ENCODE measurements at regions not wholly inside any gene's neighbourhood (a gene's known extent, or its start where the extent isn't known, plus 50 kb on each side); places are given as distances from the start of the nearest gene placed in this dataset.

- no peaks in the 10 kb centered on the region for H3K79me2 ChIP-seq (ENCODE audit: insufficient read depth)
- no peaks in the 10 kb centered on the region for H3K4me1 ChIP-seq (ENCODE audit: control insufficient read depth in 1 of 2, insufficient read depth in 2 of 2, low read depth in 1 of 2, low read length in 1 of 2)
- TF ChIP-seq TAF1 (IDR thresholded peaks at IDR 0.05; ENCODE audit: borderline replicate concordance, low read depth, low read length) (no peak), NFIC (IDR thresholded peaks at IDR 0.05; ENCODE audit: borderline replicate concordance) (no peak)
- H3K27me3 ChIP-seq (ENCODE audit: insufficient read depth): peaks cover 13% of the 10 kb centered on the region
- H3K4me3 ChIP-seq (ENCODE audit: low read depth in 2 of 2, low read length in 1 of 2): no peak overlapping the region
- no peak overlapping the region for H3K27ac ChIP-seq (ENCODE audit: low read depth in 2 of 2, low read length in 1 of 2)
- no peak overlapping the region for H3K9ac ChIP-seq
- CTCF ChIA-PET: interaction anchor here (1.2 to 1.6 kb wide), 2 partner anchors 10 to 130 kb away, joined by 3 to 9 read pairs; no protein-coding TSS in a partner anchor
- H3K9me3 ChIP-seq: no peaks in the 10 kb centered on the region
- no peak overlapping the region for H3K4me2 ChIP-seq
- no peak for DNase-seq
- no peaks in the 10 kb centered on the region for H3K9me2 ChIP-seq
- H2AFZ ChIP-seq (ENCODE audit: low read depth): no peak overlapping the region
- H3F3A ChIP-seq (replicated peaks; ENCODE audit: insufficient read depth): no peaks in the 10 kb centered on the region
- POLR2A ChIA-PET: no interaction called here
- H3K36me3 ChIP-seq (replicated peaks in 1 of 2; ENCODE audit: control insufficient read depth in 1 of 2, insufficient read depth in 2 of 2, low read length in 1 of 2): no peaks in the 10 kb centered on the region
- no peaks in the 10 kb centered on the region for H4K20me1 ChIP-seq (ENCODE audit: insufficient read depth)
Measured at GRCh38 chr1:157360023-157360390, 192.3 kb downstream of the FCRL5 start.

GRCh38 chr1:157359314-157360022, 192.8 kb downstream of the FCRL5 start:
- ChIA-PET CTCF (interaction anchor here (1.2 to 1.6 kb wide), 2 partner anchors 11 to 131 kb away, joined by 3 to 9 read pairs; no protein-coding TSS in a partner anchor), POLR2A (no interaction called here)
- no peaks in the 10 kb centered on the region for H3K4me1 ChIP-seq (ENCODE audit: control insufficient read depth in 1 of 2, insufficient read depth in 2 of 2, low read depth in 1 of 2, low read length in 1 of 2)
- no peak overlapping the region for H3K4me2 ChIP-seq
- peaks cover 13% of the 10 kb centered on the region for H3K27me3 ChIP-seq (ENCODE audit: insufficient read depth)
- no peak overlapping the region for H3K9ac ChIP-seq
- no peak for DNase-seq
- H3K9me3 ChIP-seq: no peaks in the 10 kb centered on the region
- no peak overlapping the region for H2AFZ ChIP-seq (ENCODE audit: low read depth)
- H3K36me3 ChIP-seq (replicated peaks in 1 of 2; ENCODE audit: control insufficient read depth in 1 of 2, insufficient read depth in 2 of 2, low read length in 1 of 2): no peaks in the 10 kb centered on the region
- H3K4me3 ChIP-seq (ENCODE audit: low read depth in 2 of 2, low read length in 1 of 2): no peak overlapping the region
- 9% methylated on average over 4 of the region's 4 CpGs for WGBS (ENCODE audit: low lambda C conversion rate)
- no peaks in the 10 kb centered on the region for H4K20me1 ChIP-seq (ENCODE audit: insufficient read depth)
- TF ChIP-seq RXRA (IDR thresholded peaks at IDR 0.05; ENCODE audit: borderline replicate concordance, low read depth) (no peak), YY1 (IDR thresholded peaks at IDR 0.05; ENCODE audit: low read depth) (no peak), TEAD4 (IDR thresholded peaks at IDR 0.05; ENCODE audit: borderline replicate concordance, insufficient read depth) (no peak), USF2 (IDR thresholded peaks at IDR 0.05; ENCODE audit: borderline replicate concordance, low read depth, low read length) (no peak)
- TF ChIP-seq, protein P1, sequence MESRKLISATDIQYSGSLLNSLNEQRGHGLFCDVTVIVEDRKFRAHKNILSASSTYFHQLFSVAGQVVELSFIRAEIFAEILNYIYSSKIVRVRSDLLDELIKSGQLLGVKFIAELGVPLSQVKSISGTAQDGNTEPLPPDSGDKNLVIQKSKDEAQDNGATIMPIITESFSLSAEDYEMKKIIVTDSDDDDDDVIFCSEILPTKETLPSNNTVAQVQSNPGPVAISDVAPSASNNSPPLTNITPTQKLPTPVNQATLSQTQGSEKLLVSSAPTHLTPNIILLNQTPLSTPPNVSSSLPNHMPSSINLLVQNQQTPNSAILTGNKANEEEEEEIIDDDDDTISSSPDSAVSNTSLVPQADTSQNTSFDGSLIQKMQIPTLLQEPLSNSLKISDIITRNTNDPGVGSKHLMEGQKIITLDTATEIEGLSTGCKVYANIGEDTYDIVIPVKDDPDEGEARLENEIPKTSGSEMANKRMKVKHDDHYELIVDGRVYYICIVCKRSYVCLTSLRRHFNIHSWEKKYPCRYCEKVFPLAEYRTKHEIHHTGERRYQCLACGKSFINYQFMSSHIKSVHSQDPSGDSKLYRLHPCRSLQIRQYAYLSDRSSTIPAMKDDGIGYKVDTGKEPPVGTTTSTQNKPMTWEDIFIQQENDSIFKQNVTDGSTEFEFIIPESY (IDR thresholded peaks at IDR 0.05; ENCODE audit: borderline replicate concordance, low read depth): no peak
- H3F3A ChIP-seq (replicated peaks; ENCODE audit: insufficient read depth): no peaks in the 10 kb centered on the region
- no peaks in the 10 kb centered on the region for H3K79me2 ChIP-seq (ENCODE audit: insufficient read depth)
- no peak overlapping the region for H3K27ac ChIP-seq (ENCODE audit: low read depth in 2 of 2, low read length in 1 of 2)
- H3K9me2 ChIP-seq: no peaks in the 10 kb centered on the region

DNA sequence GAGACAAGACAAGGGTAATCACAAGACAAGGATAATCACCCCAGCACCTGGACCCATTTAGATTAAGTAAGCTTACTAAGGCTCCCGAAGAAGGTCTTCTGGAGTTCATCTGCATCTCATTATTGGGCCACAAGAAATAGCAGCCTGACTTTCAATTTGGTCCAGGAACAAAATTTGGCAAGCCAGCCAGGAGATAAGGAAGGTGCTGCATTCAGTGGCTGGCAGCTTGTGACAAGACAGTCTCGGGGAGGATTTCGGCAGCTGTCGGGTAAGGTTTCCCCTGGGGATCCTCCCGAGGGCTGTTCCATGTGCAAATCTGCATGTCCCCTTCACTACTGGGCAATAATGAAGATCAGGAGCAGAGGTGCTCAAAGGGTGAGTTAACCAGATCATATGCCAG, 195.2 kb downstream of the FCRL5 start:
- H3K27me3 ChIP-seq (ENCODE audit: insufficient read depth): peaks cover 23% of the 10 kb centered on the region
- H3K79me2 ChIP-seq (ENCODE audit: insufficient read depth): no peaks in the 10 kb centered on the region
- H3K9ac ChIP-seq: no peak overlapping the region
- no peak overlapping the region for H3K27ac ChIP-seq (ENCODE audit: low read depth in 2 of 2, low read length in 1 of 2)
- DNase-seq: no peak
- no peak overlapping the region for H3K4me3 ChIP-seq (ENCODE audit: low read depth in 2 of 2, low read length in 1 of 2)
- no peaks in the 10 kb centered on the region for H3F3A ChIP-seq (replicated peaks; ENCODE audit: insufficient read depth)
- H3K9me2 ChIP-seq: no peaks in the 10 kb centered on the region
- CTCF ChIA-PET: interaction anchor here (0.6 to 3.4 kb wide), 2 partner anchors 13 to 1500 kb away, joined by 3 to 17 read pairs; no protein-coding TSS in a partner anchor
- no peaks in the 10 kb centered on the region for H4K20me1 ChIP-seq (ENCODE audit: insufficient read depth)
- no peaks in the 10 kb centered on the region for H3K9me3 ChIP-seq
- H3K4me2 ChIP-seq: no peak overlapping the region
- POLR2A ChIA-PET: no interaction called here
- 8% methylated on average over 5 of the region's 5 CpGs for WGBS (ENCODE audit: low lambda C conversion rate)
- H2AFZ ChIP-seq (ENCODE audit: low read depth): no peak overlapping the region
- no peaks in the 10 kb centered on the region for H3K4me1 ChIP-seq (ENCODE audit: control insufficient read depth in 1 of 2, insufficient read depth in 2 of 2, low read depth in 1 of 2, low read length in 1 of 2)
- H3K36me3 ChIP-seq (replicated peaks in 1 of 2; ENCODE audit: control insufficient read depth in 1 of 2, insufficient read depth in 2 of 2, low read length in 1 of 2): no peaks in the 10 kb centered on the region
- TF ChIP-seq NRF1 (IDR thresholded peaks at IDR 0.05; ENCODE audit: low read depth, low read length) (no peak), EP300 (IDR thresholded peaks at IDR 0.05; ENCODE audit: borderline replicate concordance in 1 of 2, low read depth in 1 of 2, low read length in 1 of 2) (no peak), SIN3A (IDR thresholded peaks at IDR 0.05; ENCODE audit: borderline replicate concordance, low read depth, low read length) (no peak), RXRA (IDR thresholded peaks at IDR 0.05; ENCODE audit: borderline replicate concordance, low read depth) (no peak), RFX5 (IDR thresholded peaks at IDR 0.05; ENCODE audit: low read length) (no peak), YY1 (IDR thresholded peaks at IDR 0.05; ENCODE audit: low read depth) (no peak), TAF1 (IDR thresholded peaks at IDR 0.05; ENCODE audit: borderline replicate concordance, low read depth, low read length) (no peak)
- TF ChIP-seq, protein P2, sequence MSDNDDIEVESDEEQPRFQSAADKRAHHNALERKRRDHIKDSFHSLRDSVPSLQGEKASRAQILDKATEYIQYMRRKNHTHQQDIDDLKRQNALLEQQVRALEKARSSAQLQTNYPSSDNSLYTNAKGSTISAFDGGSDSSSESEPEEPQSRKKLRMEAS (IDR thresholded peaks at IDR 0.05; ENCODE audit: low read depth): no peak
- TF ChIP-seq, protein P3, sequence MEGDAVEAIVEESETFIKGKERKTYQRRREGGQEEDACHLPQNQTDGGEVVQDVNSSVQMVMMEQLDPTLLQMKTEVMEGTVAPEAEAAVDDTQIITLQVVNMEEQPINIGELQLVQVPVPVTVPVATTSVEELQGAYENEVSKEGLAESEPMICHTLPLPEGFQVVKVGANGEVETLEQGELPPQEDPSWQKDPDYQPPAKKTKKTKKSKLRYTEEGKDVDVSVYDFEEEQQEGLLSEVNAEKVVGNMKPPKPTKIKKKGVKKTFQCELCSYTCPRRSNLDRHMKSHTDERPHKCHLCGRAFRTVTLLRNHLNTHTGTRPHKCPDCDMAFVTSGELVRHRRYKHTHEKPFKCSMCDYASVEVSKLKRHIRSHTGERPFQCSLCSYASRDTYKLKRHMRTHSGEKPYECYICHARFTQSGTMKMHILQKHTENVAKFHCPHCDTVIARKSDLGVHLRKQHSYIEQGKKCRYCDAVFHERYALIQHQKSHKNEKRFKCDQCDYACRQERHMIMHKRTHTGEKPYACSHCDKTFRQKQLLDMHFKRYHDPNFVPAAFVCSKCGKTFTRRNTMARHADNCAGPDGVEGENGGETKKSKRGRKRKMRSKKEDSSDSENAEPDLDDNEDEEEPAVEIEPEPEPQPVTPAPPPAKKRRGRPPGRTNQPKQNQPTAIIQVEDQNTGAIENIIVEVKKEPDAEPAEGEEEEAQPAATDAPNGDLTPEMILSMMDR (IDR thresholded peaks at IDR 0.05): no peak

All from SK-N-SH (cell line).